HG03066 (cell line): ENCODE measurements at regions not wholly inside any gene's neighbourhood (a gene's known extent, or its start where the extent isn't known, plus 50 kb on each side); places are given as distances from the start of the nearest gene placed in this dataset.

ENCODE experiments used
- ATAC-seq: cut with Tn5 transposase; IDR thresholded peaks from one replicate; pipeline ENCODE4 v1.9.1; 2021; ENCODE audit warnings: low read depth; ENCODE audit not compliant: unreplicated experiment

GRCh38 chr12:76226397-76226796 is 121.8 kb downstream of the BBS10 start:
- no peak for ATAC-seq

GRCh38 chr12:76223869-76224268 is 124.3 kb downstream of the BBS10 start:
- no peak for ATAC-seq

- ATAC-seq: no peak
Measured at GRCh38 chr12:76220980-76221379, 127.2 kb downstream of the BBS10 start.

DNA sequence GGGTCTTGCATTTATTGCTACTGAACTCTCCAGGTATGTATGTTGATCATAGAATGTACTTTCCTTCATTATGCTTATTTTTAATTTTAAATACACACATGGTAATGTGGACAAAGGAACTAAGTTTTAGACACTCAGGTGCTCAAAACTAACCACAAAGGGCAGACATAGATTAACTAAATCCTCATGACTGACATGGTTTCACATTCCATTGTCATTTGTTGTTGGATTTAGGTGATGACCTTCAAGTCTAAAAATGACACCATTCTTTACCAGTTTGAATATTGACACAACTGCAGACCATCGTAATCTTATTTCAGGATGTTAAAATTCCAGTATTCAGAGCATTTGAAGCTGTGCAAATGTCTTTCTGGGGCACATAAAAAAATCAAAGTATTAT is 128.4 kb downstream of the BBS10 start:
- no peak for ATAC-seq

DNA sequence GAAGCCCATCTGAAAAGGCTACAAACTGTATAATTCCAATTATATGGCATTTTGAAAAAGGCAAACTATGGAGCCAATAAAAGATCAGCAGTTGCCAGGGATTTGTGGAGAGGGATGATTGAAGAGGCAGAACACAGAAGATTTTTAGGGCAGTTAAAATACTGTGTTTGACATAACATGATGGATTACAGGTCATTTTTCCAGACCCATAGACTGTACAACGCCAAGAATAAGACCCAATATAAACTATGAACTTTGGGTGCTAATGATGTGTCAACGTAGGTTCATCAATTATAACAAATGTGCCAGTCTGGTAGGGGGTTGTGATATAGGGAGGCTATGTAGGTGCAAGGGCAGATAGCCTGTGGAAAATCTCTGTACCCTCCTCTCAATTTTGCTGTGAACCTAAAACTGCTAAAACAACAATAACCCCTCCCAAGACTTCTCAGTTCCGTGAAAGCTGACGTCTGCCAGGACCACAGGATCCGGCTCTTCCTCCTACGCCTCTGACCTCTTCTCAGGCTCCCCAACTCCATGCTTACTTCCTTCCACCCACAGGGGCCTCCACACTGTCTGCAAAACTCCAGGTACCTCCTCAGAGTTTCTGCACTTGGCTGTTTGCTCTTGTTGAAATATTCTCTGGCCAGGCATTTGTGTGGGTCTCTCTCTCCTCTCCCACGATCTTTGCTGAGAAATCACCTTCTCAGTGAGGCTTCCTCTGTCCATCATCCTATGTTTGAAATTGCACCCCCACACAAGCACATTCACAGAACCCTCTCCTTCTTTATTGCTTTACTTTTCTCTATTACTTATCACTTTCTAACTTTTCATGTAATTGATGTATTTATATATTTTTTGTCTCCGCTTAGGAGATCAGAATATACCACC is 131.4 kb downstream of the BBS10 start:
- no peak for ATAC-seq

DNA sequence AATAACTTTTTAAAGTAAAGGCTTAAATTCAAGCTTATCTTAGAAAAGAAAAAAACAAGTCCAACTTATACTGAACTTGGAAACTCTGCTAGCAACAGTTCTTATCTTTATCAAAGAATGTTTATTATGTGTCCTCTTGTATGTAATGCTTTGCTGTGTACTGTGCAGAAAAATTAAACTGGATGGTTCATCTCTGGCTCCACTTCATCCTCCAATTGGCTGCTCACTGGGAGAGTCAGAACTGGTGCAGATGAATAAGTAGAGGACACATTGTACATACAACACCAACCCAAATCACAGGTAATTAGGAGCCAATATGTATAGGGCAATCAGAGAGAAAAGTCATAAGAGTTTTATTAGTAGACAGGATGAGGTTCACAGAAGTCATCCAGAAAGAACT is 123.6 kb upstream of the NAP1L1 start:
- ATAC-seq: no peak

GRCh38 chr12:76206677-76207072 is 122.2 kb upstream of the NAP1L1 start:
- no peak for ATAC-seq

- no peak for ATAC-seq
Measured at GRCh38 chr12:76206039-76206676, 121.7 kb upstream of the NAP1L1 start.

DNA sequence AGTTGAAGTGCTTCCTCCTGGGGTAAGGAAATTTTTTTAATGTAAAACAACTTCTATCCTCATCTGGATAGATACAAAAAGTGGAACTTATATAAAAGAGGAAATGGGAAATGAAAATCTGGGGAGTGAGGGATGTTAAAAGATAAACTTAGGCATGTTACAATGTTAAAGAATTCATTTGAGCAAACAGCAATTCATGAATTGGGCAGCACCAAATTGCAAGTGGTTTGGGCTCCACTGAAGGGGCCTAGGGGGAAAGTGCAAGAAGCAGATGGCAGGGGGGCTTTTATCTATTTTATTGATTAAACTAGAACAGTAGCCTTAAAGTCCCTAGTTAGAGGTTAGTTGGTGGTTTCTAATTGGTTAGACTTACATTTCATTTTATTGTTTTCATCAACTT is 118.1 kb upstream of the NAP1L1 start:
- no peak for ATAC-seq

DNA sequence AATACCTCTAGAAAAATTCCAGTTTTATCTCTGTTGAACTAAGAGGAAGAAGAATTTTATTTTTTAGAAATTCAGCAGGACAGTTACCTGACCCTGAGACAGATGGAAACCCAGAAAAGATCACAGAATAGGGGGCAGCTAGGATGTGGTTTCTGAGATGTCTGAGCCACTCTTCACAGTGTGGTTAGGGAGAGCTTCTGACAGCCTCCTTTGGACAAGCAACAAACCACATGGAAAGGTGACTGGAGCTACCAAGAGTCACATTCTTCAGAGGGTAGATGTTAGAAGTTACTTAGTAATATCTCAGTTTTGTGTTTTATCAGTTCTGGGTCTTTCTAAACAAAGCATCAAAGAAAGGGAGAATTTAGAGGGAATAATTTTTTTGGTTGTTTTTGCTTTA is 117.3 kb upstream of the NAP1L1 start:
- no peak for ATAC-seq

DNA sequence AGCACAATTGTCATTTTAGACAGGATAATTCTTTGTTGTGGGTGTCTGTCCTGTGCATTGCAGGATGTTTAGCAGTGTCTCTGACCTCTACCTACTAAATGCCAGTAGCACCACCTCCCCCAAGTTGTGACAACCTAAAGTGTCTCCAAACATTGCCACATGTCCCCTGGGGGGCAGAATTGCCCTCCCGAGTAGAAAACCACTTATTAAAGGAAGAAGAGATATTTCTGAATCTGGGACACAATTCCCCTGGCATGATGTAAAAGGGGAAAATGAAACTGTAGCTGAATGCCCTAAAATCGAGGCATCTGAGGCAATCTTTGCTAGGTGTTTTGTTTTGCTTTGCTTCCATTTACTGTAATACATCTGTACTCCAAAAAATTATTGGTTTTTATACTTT is 116.8 kb upstream of the NAP1L1 start:
- ATAC-seq: no peak

DNA sequence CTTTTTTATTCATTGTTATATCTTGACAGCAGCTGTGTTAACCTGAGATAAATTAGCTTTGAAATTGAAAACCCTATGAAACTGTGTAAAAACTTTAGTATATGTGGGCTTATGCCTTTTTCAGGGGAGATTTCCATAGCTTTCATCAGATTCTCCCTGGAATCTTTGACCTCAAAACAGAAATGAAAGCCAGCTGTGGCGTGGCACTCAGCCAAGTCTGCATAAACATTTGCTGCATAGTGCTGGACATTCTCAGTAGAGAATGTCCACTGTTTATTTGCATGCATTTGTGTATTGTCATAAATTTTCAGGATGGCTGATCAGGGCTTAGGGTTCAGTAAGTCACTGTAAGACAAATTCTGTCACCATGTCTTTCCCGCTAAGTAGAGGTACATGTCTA is 115.3 kb upstream of the NAP1L1 start:
- ATAC-seq: no peak

DNA sequence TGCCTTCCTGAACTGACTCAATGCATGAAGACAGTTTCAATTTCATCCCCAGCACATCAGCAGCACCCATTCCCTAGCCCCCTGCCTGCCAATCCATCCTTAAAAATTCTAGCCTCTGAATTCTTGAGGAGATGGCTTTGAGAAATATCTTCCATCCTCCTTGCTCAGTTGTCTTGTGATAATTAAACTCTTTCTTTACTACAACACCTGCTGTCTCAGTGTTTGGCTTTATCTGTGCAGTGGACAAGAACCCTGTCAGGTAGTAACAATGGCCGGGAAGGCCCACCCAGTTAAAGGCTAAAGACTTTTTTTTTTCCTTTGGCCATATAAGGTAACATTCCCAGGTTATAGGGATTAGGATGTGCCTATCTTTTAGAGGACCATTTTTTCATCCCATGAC is 114.4 kb upstream of the NAP1L1 start:
- ATAC-seq: no peak

- no peak for ATAC-seq
Measured at GRCh38 chr12:76197283-76197682, 112.8 kb upstream of the NAP1L1 start.

GRCh38 chr12:76195920-76196319 is 111.4 kb upstream of the NAP1L1 start:
- ATAC-seq: no peak

GRCh38 chr12:76194724-76195123 is 110.2 kb upstream of the NAP1L1 start:
- no peak for ATAC-seq

- no peak for ATAC-seq
Measured at GRCh38 chr12:76193961-76194360, 109.5 kb upstream of the NAP1L1 start.

- ATAC-seq: no peak
Measured at GRCh38 chr12:76192416-76192815, 107.9 kb upstream of the NAP1L1 start.

DNA sequence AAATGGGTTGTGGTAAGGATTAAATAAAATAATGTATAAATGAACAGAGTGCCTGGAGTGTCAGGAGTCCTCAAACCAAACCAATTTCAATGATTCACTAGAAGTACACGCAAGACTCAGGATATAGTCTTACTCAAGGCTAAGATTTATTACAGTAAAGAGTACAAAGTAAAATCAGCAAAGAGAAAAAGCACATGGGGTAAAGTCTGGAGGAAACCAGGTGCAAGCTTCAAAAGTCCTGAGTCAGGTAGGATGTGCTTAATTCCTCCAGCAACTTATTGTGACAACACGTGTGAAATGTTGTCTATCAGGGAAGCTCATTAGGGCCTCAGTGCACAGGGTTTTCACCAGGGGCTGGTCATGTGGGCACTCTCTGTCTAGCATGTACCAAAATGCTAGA is 105.8 kb upstream of the NAP1L1 start:
- ATAC-seq: no peak

GRCh38 chr12:76189851-76190250 is 105.4 kb upstream of the NAP1L1 start:
- ATAC-seq: no peak

DNA sequence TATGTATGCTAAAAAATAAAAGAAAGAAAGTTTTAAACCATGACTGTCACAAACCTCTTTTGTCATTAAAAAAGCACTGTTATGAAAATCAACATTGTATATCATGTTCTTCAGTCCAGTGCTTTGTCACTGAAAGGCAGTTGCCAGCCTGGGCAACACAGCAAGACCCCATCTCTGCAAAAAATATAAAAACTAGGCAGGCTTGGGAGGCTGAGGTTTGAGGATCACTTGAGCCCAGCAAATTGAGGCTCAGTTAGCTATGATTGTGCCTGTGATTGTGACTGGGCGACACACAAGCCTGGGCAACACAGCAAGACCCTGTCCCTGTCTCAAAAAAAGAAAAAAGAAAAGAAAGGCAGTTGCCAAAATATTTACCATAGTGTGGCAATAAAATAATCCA is 102.7 kb upstream of the NAP1L1 start:
- no peak for ATAC-seq
